Lower lobe of right lung (tissue), 2 donors: ENCODE measurements at regions not wholly inside any gene's neighbourhood (a gene's known extent, or its start where the extent isn't known, plus 50 kb on each side); places are given as distances from the start of the nearest gene placed in this dataset.
A peak's percentile ranks its signal among the peaks of the same experiment; 100 is the strongest.
"Not testable (repeated sequence)": the region's sequence is repeated elsewhere in the genome, so short reads cannot be mapped to it uniquely, and the experiment has no call there.

ENCODE experiments used
- ATAC-seq, 2 donors: fragments of 200-7000 bp; cut with Tn5 transposase; one replicate each; pipeline ENCODE4 v1.9.1; 2020 to 2022; ENCODE audit warnings: mild to moderate bottlenecking in 2 of 2, moderate library complexity in 2 of 2
- DNase-seq: peaks from one replicate; pipeline ENCODE4 v3.0.0-alpha.2; 2020
- H3K27ac ChIP-seq: fragments of 200-600 bp; one replicate; pipeline ENCODE4 v1.8.0; 2022
- H3K27me3 ChIP-seq: fragments of 200-600 bp; one replicate; pipeline ENCODE4 v1.8.0; 2022; ENCODE audit warnings: low read depth
- H3K36me3 ChIP-seq: fragments of 200-600 bp; one replicate; pipeline ENCODE4 v1.8.0; 2022; ENCODE audit warnings: mild to moderate bottlenecking
- H3K4me1 ChIP-seq: fragments of 200-600 bp; one replicate; pipeline ENCODE4 v1.8.0; 2022
- H3K4me3 ChIP-seq: fragments of 200-600 bp; one replicate; pipeline ENCODE4 v1.8.0; 2022; ENCODE audit warnings: mild to moderate bottlenecking
- H3K9me3 ChIP-seq: fragments of 200-600 bp; one replicate; pipeline ENCODE4 v1.8.0; 2022
- intact Hi-C: fragments of 100-400 bp; cut with DNase I; formaldehyde crosslinking; loops from one replicate; pipeline ENCODE4 v1.11.0; 2022
- TF ChIP-seq, protein P1 (sequence below): fragments of 200-600 bp; IDR thresholded peaks from one replicate; pipeline ENCODE4 v1.8.0; 2022; ENCODE audit warnings: antibody characterized with exemption, mild to moderate bottlenecking
- donor health status: DM: no; HTN: yes; CAD: no; lungs with severe emphysema.

DNA sequence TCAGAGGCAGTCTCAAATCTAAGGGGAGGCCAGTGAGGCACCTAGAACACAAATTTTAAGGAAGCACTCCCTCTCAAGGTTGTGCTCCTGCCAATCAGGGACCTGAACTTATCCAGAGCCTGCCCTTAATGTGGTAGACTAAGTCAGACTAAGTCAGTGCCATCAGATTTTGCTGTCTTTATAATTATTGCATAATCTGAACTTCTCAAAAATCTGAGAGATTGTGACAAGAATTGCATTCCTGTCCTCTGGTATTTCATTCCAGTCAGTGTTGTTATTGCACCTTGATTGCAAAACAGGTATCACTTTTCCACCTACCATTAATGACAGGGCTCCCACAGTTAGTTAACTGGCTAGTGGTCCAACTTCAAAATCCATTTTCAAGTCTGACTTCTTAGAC is 197.1 kb upstream of the HCN1 start:
- ATAC-seq (no peak), DNase-seq (no peak)
- TF ChIP-seq, protein P1, sequence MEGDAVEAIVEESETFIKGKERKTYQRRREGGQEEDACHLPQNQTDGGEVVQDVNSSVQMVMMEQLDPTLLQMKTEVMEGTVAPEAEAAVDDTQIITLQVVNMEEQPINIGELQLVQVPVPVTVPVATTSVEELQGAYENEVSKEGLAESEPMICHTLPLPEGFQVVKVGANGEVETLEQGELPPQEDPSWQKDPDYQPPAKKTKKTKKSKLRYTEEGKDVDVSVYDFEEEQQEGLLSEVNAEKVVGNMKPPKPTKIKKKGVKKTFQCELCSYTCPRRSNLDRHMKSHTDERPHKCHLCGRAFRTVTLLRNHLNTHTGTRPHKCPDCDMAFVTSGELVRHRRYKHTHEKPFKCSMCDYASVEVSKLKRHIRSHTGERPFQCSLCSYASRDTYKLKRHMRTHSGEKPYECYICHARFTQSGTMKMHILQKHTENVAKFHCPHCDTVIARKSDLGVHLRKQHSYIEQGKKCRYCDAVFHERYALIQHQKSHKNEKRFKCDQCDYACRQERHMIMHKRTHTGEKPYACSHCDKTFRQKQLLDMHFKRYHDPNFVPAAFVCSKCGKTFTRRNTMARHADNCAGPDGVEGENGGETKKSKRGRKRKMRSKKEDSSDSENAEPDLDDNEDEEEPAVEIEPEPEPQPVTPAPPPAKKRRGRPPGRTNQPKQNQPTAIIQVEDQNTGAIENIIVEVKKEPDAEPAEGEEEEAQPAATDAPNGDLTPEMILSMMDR, result no peak
- Histone ChIP-seq H3K4me3 (no peak overlapping the region), H3K9me3 (no peaks in the 10 kb centered on the region), H3K27me3 (no peaks in the 10 kb centered on the region), H3K27ac (no peak overlapping the region), H3K4me1 (no peaks in the 10 kb centered on the region), H3K36me3 (no peaks in the 10 kb centered on the region)
- intact Hi-C loops, result no loop called here

DNA sequence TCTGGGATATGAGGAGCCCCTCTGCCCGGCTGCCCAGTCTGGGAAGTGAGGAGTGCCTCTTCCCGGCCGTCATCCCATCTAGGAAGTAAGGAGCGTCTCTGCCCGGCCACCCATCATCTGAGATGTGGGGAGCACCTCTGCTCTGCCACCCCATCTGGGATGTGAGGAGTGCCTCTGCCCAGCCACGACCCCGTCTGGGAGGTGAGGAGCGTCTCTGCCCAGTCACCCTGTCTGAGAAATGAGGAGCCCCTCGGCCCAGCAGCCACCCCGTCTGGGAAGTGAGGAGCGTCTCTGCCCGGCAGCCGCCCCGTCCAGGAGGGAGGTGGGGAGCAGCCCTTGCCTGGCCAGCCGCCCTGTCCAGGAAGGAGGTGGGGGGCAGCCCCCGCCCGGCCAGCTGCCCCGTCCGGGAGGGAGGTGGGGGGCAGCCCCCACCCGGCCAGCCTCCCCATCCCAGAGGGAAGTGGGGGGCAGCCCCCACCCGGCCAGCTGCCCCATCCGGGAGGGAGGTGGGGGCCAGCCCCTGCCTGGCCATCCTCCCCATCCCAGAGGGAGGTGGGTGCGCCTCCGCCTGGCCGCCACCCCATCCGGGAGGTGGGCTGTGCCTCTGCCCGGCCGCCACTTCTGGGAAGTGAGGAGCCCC is 194.4 kb upstream of the HCN1 start:
- H3K36me3 ChIP-seq, H3K27ac ChIP-seq, intact Hi-C loops, H3K4me3 ChIP-seq, ATAC-seq, H3K27me3 ChIP-seq, H3K4me1 ChIP-seq, H3K9me3 ChIP-seq: not testable (repeated sequence)
- peak; percentile 41 for DNase-seq

DNA sequence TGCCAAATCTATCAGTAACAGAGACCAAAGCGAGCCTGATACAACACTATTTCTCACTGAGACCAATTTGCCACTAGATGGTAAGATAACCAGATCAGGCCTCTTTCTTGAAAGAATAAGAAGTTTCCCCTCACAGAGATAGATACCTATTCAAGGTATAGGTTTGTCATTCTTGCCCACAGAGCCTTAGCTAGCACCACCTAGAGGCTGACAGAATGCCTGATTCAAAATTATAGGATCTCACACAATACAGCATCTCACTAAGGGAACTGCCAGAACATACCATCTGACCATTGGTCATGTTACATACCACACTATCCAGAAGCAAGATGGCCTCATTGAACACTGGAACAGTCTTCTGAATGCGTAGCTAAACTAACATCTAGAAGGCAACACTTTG is 166.6 kb upstream of the HCN1 start:
- no peak overlapping the region for H3K27ac ChIP-seq
- H3K4me3 ChIP-seq, result no peak overlapping the region
- H3K27me3 ChIP-seq, result no peaks in the 10 kb centered on the region
- peaks cover 5% of the 10 kb centered on the region for H3K9me3 ChIP-seq
- no peak for DNase-seq
- TF ChIP-seq, protein P1, result no peak
- no peaks in the 10 kb centered on the region for H3K4me1 ChIP-seq
- no peaks in the 10 kb centered on the region for H3K36me3 ChIP-seq
- intact Hi-C loops, result no loop called here
- ATAC-seq, result no peak

DNA sequence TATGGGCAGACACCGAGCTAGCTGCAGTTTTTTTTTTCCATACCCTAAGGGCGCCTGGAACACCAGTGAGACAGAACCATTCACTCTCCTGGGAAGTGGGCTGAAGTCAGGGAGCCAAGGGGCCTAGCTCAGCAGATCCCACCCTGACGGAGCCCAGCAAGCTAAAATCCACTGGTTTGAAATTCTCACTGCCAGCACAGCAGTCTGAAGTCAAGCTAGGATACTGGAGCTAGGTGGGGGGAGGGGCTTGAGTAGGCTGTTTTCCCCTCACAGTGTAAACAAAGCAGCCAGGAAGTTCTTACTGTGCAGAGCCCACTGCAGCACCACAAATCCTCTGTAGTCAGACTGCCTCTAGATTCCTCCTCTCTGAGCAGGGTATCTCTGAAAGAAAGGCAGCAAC is 151.7 kb upstream of the HCN1 start:
- TF ChIP-seq, protein P1, result no peak
- no peak overlapping the region for H3K27ac ChIP-seq
- intact Hi-C loops, result no loop called here
- H3K4me1 ChIP-seq, result no peaks in the 10 kb centered on the region
- ATAC-seq (no peak), DNase-seq (no peak)
- no peak overlapping the region for H3K4me3 ChIP-seq
- H3K9me3 ChIP-seq, result no peaks in the 10 kb centered on the region
- H3K36me3 ChIP-seq, result no peaks in the 10 kb centered on the region
- no peaks in the 10 kb centered on the region for H3K27me3 ChIP-seq

DNA sequence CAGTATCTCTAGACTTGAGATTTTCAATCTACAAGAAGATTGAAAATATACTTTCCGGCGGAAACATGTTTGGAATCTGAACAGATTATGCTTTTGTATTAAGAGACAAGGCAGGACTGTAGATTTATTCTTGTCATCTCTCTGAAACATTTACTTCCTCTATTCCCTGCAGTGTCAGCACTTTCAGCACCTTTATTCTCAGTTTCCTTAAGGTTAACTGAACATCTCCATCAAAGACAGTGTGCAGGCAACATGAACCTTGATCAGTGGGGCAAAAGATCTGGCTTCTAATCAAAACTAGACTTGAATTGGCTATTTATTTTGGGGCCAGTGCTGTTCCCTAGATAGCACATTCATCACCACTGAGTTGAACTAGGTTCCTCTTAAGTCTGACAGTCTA is 129.9 kb upstream of the HCN1 start:
- no peaks in the 10 kb centered on the region for H3K9me3 ChIP-seq
- no peaks in the 10 kb centered on the region for H3K36me3 ChIP-seq
- TF ChIP-seq, protein P1, result no peak
- H3K27ac ChIP-seq, result no peak overlapping the region
- intact Hi-C loops, result no loop called here
- DNase-seq (no peak), ATAC-seq (no peak)
- no peaks in the 10 kb centered on the region for H3K4me1 ChIP-seq
- H3K4me3 ChIP-seq, result no peak overlapping the region
- H3K27me3 ChIP-seq, result no peaks in the 10 kb centered on the region

DNA sequence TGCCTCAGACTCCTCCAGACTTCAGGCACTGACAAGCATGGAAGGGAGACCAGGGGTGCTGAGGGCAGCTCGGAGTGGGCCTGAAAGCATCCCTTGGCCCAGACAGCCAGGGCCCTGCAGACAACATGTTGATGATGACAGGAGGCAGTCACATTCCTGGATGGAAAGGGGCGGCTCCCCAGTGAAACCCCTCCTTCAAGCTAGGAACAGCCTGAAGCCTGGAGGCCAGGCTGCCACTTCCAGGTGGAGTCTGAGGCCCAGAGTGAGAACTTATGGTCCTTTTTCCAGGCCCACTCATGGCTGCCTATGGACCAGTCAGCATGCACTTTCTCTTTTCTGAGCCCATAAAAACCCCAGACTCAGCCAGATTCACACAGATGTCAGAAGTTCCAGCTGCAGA is 104.2 kb upstream of the HCN1 start:
- ATAC-seq, result no peak
- TF ChIP-seq, protein P1, result no peak
- no peaks in the 10 kb centered on the region for H3K36me3 ChIP-seq
- no peaks in the 10 kb centered on the region for H3K27me3 ChIP-seq
- no peak for DNase-seq
- H3K4me3 ChIP-seq, result no peak overlapping the region
- H3K4me1 ChIP-seq, result no peaks in the 10 kb centered on the region
- intact Hi-C loops, result no loop called here
- no peak overlapping the region for H3K27ac ChIP-seq
- peaks cover 20% of the 10 kb centered on the region for H3K9me3 ChIP-seq
